ENCODE measurements at regions not wholly inside any gene's neighbourhood (a gene's known extent, or its start where the extent isn't known, plus 50 kb on each side); places are given as distances from the start of the nearest gene placed in this dataset.

DNA sequence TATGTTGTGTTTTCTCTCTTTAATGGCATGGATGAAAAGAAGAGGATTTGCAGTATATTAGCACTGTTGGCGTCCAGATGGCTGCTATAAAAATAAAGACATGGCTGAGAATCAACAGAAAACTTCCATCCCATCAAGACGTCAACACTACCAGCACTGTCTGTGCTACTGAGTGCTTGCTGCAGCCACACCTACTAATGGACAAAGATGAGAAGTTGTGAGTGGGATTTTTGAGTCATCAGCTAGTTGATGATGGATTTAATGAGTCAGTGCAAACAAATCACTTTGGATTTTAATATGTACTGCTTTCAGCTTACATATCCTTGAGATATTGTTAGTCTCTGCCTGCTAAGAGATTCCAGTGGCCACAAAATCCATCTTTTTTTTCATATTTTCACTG is 631.0 kb upstream of the ANKRD30A start:
- DNase-seq (ENCODE audit: insufficient read length), result no peak
- no peak for TF ChIP-seq TAF1 (IDR thresholded peaks at IDR 0.05; ENCODE audit: borderline replicate concordance, low read depth, low read length)
- no peak for TF ChIP-seq POLR2AphosphoS5 (IDR thresholded peaks at IDR 0.05; ENCODE audit: low read depth, low read length)
- TF ChIP-seq POLR2A (IDR thresholded peaks at IDR 0.05; ENCODE audit: low read depth, low read length), result no peak
- no peak for FAIRE-seq

DNA sequence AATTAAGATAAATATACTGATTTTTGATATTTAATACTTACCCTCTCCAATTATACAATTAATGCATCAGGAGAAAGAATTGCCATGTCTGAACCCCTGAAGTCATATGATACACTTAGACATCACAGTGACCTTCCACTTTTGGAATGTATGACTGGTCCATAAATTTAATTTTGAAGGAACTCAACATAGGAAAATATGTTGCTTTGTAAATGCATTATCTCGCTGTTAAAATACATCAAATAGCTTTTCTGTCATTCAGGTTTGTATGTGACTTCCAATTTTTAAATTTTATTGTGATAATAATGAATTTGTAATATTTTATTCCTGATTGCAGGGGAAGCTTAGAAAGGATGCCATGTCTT is 631.9 kb upstream of the ANKRD30A start:
- no peak for DNase-seq (ENCODE audit: insufficient read length)
- TF ChIP-seq TAF1 (IDR thresholded peaks at IDR 0.05; ENCODE audit: borderline replicate concordance, low read depth, low read length) (no peak), POLR2AphosphoS5 (IDR thresholded peaks at IDR 0.05; ENCODE audit: low read depth, low read length) (no peak), POLR2A (IDR thresholded peaks at IDR 0.05; ENCODE audit: low read depth, low read length) (no peak)
- FAIRE-seq, result no peak

DNA sequence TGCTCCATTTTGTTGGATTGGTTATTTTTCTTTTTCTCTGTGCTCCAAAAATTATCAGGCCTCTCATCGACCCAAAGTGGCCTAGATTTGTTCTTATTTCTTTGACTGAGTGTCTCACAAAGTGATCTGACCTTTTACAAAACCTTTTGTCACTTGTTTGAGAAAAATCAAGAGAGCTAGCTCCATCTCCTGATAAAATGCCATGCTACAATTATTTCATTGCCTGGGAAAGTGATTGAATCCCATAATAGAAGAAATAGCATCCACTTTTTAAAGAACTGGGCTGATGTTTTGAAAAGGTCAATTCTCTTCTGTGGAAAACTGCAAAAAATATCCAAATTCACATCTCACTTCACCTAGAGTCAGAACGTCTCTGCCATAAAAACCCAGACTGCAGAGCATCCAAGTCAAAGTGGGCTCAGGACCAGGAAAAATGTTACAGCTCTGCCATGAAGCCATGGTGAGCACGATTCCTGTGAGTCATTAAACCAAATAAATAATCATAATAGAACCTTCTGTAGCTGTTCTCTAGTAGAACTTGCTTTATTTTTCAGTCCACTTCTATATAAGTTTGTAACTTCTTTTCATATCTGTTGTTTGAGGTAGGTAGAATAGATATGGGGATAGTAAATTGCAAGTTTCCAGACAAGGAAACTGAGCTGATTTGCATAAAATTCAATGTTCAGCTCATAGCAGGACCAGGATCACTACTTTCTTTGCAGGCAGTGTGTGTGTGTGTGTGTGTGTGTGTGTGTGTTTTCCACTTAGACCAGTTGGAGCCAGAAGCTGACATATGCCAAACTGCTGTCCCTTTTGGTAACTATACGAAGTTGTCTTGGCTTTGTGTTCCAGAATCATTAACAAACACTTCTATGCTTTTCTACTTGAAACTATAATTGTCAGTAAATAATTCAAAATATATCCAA is 632.5 kb upstream of the ANKRD30A start:
- FAIRE-seq (no peak), DNase-seq (ENCODE audit: insufficient read length) (no peak)
- no peak for TF ChIP-seq TAF1 (IDR thresholded peaks at IDR 0.05; ENCODE audit: borderline replicate concordance, low read depth, low read length)
- no peak for TF ChIP-seq POLR2AphosphoS5 (IDR thresholded peaks at IDR 0.05; ENCODE audit: low read depth, low read length)
- no peak for TF ChIP-seq POLR2A (IDR thresholded peaks at IDR 0.05; ENCODE audit: low read depth, low read length)

DNA sequence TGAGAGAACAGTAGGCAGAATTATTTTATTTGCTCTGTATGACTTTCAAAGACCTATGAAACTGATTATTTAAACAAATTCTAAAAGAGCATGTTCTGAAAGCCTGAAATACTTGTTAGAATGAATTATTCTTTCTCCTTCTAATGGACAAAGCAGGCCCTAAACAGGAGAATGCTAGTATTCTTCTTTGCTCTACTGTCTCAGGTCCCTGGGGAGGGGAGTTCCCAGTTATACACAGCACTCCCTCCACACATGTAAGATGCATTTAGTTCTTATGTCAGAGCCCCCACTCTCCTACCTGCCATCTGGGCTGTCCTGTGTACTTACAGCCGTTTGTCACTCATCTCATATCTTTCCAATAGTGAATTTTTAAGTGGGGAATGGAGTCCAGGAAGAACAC is 633.5 kb upstream of the ANKRD30A start:
- TF ChIP-seq POLR2AphosphoS5 (IDR thresholded peaks at IDR 0.05; ENCODE audit: low read depth, low read length) (no peak), TAF1 (IDR thresholded peaks at IDR 0.05; ENCODE audit: borderline replicate concordance, low read depth, low read length) (no peak), POLR2A (IDR thresholded peaks at IDR 0.05; ENCODE audit: low read depth, low read length) (no peak)
- DNase-seq (ENCODE audit: insufficient read length), result no peak
- FAIRE-seq, result no peak

DNA sequence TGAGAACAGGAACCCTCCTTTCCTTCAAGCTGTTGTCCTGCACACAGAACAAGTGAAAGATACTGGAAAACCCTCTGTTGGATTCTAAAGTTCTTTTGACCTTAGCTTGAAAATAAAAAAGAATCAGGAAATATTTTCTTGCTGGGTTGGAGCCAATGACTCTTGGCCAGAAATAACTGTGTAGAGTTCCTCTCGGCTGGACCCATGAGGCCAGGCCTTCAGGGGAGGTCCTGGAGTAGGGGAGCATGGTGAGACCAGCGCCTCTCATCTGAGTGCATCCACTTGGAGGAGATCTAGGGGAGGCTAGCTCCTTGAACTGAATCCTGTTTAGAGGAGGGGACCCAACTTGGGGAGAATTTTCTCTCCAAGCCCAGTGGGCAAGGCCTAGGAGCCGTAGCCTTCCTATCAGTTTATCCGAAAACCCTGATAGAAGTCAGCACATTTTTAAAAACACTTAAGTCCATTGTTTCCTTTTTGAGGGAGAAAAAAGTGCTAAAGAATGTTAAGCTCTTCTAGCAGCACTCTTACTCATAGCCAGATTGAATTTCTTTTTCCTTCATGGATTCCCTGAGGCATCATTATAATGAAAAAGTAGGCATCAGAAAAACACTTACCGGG is 635.7 kb upstream of the ANKRD30A start:
- TF ChIP-seq TAF1 (IDR thresholded peaks at IDR 0.05; ENCODE audit: borderline replicate concordance, low read depth, low read length), result no peak
- TF ChIP-seq POLR2A (IDR thresholded peaks at IDR 0.05; ENCODE audit: low read depth, low read length), result no peak
- TF ChIP-seq POLR2AphosphoS5 (IDR thresholded peaks at IDR 0.05; ENCODE audit: low read depth, low read length), result no peak
- FAIRE-seq (no peak), DNase-seq (ENCODE audit: insufficient read length) (no peak)

DNA sequence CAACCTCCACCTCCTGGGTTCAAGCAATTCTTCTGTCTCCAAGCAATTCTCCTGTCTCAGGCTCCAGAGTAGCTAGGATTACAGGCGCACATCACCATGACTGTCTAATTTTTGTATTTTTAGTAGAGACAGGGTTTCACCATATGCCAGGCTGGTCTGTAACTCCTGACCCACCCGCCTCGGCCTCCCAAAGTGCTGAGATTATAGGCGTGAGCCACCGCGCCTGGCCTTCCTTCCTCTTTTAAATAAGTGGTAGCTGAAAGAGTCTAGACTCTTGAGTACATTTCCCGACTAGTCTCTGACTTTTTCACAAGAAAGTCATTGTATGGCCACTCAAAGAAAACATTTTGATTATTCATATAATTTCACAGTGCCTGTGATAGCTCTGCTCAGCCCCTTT is 636.2 kb upstream of the ANKRD30A start:
- no peak for DNase-seq (ENCODE audit: insufficient read length)
- FAIRE-seq, result no peak
- no peak for TF ChIP-seq POLR2A (IDR thresholded peaks at IDR 0.05; ENCODE audit: low read depth, low read length)
- TF ChIP-seq TAF1 (IDR thresholded peaks at IDR 0.05; ENCODE audit: borderline replicate concordance, low read depth, low read length), result no peak
- no peak for TF ChIP-seq POLR2AphosphoS5 (IDR thresholded peaks at IDR 0.05; ENCODE audit: low read depth, low read length)

DNA sequence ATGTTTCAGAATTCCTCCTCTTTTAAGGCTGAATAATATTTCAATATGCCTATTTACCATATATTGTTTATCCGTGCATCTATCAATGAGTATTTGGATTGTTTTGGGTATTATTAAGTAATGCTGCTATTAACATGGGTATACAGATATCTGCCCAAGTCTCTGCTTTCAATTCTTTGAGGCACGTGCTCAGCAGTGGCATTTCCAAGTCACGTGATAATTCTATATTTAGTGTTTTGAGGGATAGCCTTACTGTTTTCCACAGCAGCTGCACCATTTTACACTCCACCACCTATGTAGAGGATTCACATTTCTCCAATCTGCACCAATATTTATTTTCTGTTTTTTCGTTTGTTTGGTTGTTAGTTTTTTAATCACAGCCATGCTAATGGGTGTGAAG is 636.8 kb upstream of the ANKRD30A start:
- DNase-seq (ENCODE audit: insufficient read length) (no peak), FAIRE-seq (no peak)
- TF ChIP-seq TAF1 (IDR thresholded peaks at IDR 0.05; ENCODE audit: borderline replicate concordance, low read depth, low read length) (no peak), POLR2A (IDR thresholded peaks at IDR 0.05; ENCODE audit: low read depth, low read length) (no peak), POLR2AphosphoS5 (IDR thresholded peaks at IDR 0.05; ENCODE audit: low read depth, low read length) (no peak)

DNA sequence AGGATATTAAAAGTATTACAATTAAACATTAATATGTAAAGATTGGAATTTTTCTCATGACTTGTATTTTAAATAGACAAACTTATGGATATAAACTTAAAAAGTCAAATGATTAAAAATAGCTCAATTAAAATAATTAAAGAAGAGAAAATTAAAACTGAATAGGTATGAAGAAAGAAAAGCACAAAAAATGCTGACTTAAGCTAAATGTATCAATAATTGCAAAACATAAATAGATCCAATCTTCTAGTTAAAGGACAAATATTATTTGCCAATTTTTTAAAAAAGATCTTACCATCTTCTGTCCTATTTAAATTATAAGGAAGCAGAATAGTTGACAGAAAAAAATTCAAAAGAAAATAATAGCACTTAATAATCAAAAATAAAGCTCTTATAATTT is 646.3 kb upstream of the ANKRD30A start:
- TF ChIP-seq POLR2A (IDR thresholded peaks at IDR 0.05; ENCODE audit: low read depth, low read length) (no peak), TAF1 (IDR thresholded peaks at IDR 0.05; ENCODE audit: borderline replicate concordance, low read depth, low read length) (no peak), POLR2AphosphoS5 (IDR thresholded peaks at IDR 0.05; ENCODE audit: low read depth, low read length) (no peak)
- FAIRE-seq (no peak), DNase-seq (ENCODE audit: insufficient read length) (no peak)

DNA sequence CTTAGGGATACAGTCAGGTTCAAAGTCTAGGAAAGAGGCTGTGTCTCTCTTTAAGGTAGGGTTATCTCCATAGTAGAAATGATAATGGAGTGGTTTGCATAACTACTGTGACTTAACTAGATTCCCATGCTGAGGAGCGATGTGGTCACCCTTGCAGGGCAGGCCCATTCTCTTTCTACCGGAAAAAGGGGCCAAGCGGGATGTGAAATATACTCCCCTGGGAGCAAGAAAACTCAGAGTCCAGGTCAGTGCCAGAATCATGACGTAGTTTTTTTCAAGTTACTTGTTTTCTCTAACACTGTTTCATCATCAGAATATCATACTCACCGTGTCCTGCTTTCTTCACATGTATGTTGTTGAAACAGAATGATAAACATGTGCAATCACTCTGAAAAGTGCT is 649.0 kb upstream of the ANKRD30A start:
- FAIRE-seq (no peak), DNase-seq (ENCODE audit: insufficient read length) (no peak)
- TF ChIP-seq TAF1 (IDR thresholded peaks at IDR 0.05; ENCODE audit: borderline replicate concordance, low read depth, low read length), result no peak
- no peak for TF ChIP-seq POLR2AphosphoS5 (IDR thresholded peaks at IDR 0.05; ENCODE audit: low read depth, low read length)
- no peak for TF ChIP-seq POLR2A (IDR thresholded peaks at IDR 0.05; ENCODE audit: low read depth, low read length)

DNA sequence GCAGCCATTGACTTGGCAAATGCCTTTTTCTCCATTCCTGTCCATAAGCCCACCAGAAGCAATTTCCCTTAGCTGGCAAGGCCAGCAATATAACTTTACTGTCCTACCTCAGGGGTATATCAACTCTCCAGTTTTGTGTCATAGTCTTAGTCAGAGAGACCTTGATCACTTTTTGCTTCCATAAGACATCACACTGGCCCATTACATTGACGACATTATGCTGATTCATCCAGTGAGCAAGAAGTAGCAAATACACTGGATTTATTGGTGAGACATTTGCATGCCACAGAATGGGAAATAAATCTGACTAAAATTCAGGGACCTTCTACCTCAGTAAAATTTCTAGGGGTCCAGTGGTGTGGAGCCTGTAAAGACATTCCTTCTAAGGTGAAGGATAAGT is 649.7 kb upstream of the ANKRD30A start:
- FAIRE-seq (no peak), DNase-seq (ENCODE audit: insufficient read length) (no peak)
- TF ChIP-seq POLR2AphosphoS5 (IDR thresholded peaks at IDR 0.05; ENCODE audit: low read depth, low read length) (no peak), POLR2A (IDR thresholded peaks at IDR 0.05; ENCODE audit: low read depth, low read length) (no peak), TAF1 (IDR thresholded peaks at IDR 0.05; ENCODE audit: borderline replicate concordance, low read depth, low read length) (no peak)

DNA sequence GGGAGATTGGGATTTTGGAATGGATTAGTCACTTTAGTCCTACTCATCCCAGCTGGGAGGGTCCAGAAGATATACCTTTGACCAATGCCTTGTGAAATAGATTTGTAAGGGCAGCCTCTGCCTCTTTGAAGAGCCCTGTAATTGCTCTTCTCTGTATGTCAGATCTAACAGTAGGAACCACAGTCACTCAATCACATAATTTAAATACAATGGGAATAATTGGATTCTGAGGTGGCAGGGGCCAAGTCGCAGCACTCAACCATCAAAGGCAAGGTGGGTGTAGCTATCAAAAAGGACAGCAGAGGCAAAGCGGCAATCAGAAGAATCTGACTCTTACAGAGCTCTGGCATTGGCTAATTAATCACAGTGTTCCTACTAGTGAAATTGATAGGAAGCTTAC is 650.9 kb upstream of the ANKRD30A start:
- no peak for TF ChIP-seq TAF1 (IDR thresholded peaks at IDR 0.05; ENCODE audit: borderline replicate concordance, low read depth, low read length)
- TF ChIP-seq POLR2A (IDR thresholded peaks at IDR 0.05; ENCODE audit: low read depth, low read length), result no peak
- TF ChIP-seq POLR2AphosphoS5 (IDR thresholded peaks at IDR 0.05; ENCODE audit: low read depth, low read length), result no peak
- DNase-seq (ENCODE audit: insufficient read length) (no peak), FAIRE-seq (no peak)

DNA sequence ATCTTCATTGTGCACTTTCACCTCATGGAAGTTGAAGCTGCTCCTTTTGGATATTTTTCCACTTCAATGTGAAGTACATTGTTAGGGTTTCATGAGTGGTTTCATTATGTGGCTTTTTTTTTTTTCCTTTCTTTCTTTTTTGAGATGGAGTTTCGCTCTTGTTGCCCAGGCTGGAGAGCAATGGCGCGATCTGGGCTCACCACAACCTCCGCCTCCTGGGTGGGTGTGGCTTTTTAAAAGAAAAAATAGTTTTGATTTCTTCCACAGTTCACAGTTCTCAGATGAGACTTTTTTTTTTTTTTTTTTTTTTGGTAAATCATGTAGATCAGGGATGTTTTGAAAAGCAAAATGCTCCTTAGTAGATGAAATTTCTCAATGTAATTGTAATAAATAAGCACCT is 652.3 kb upstream of the ANKRD30A start:
- FAIRE-seq, result no peak
- no peak for TF ChIP-seq POLR2A (IDR thresholded peaks at IDR 0.05; ENCODE audit: low read depth, low read length)
- TF ChIP-seq TAF1 (IDR thresholded peaks at IDR 0.05; ENCODE audit: borderline replicate concordance, low read depth, low read length), result no peak
- no peak for TF ChIP-seq POLR2AphosphoS5 (IDR thresholded peaks at IDR 0.05; ENCODE audit: low read depth, low read length)
- no peak for DNase-seq (ENCODE audit: insufficient read length)

All from GM12892 (cell line).